OCI-M2 (cell line): ENCODE measurements at regions not wholly inside any gene's neighbourhood (a gene's known extent, or its start where the extent isn't known, plus 50 kb on each side); places are given as distances from the start of the nearest gene placed in this dataset.

Experiments used
- DNase-seq: peaks from one replicate; lab custom pipeline; 2025; ENCODE audit not compliant: unreplicated experiment; lab: John Stamatoyannopoulos, UW

- DNase-seq, result no peak
Observed at GRCh38 chr12:125353871-125354270, 288.6 kb downstream of the AACS start.

GRCh38 chr12:125355614-125356013, 290.4 kb downstream of the AACS start:
- no peak for DNase-seq

GRCh38 chr12:125356111-125356510, 290.9 kb downstream of the AACS start:
- DNase-seq, result no peak

GRCh38 chr12:125357561-125357960, 292.3 kb downstream of the AACS start:
- no peak for DNase-seq

- DNase-seq, result no peak
Observed at GRCh38 chr12:125360540-125360939, 295.3 kb downstream of the AACS start.

- DNase-seq, result no peak
Observed at GRCh38 chr12:125371033-125371432, 305.8 kb downstream of the AACS start.

GRCh38 chr12:125372085-125372484, 306.9 kb downstream of the AACS start:
- no peak for DNase-seq

GRCh38 chr12:125373375-125373774, 308.1 kb downstream of the AACS start:
- no peak for DNase-seq

GRCh38 chr12:125376422-125376821, 311.2 kb downstream of the AACS start:
- DNase-seq, result no peak

GRCh38 chr12:125377093-125377492, 311.9 kb downstream of the AACS start:
- DNase-seq, result no peak

- DNase-seq, result no peak
Observed at GRCh38 chr12:125381373-125381772, 316.1 kb downstream of the AACS start.

GRCh38 chr12:125382926-125383325, 317.7 kb downstream of the AACS start:
- no peak for DNase-seq

- DNase-seq, result no peak
Observed at GRCh38 chr12:125386652-125387051, 321.4 kb downstream of the AACS start.

GRCh38 chr12:125387206-125387605, 322.0 kb downstream of the AACS start:
- DNase-seq, result no peak

GRCh38 chr12:125389061-125389697, 323.9 kb downstream of the AACS start:
- DNase-seq, result no peak

GRCh38 chr12:125393569-125393968, 328.3 kb downstream of the AACS start:
- DNase-seq, result no peak

GRCh38 chr12:125395583-125396215, 330.5 kb downstream of the AACS start:
- no peak for DNase-seq

GRCh38 chr12:125399489-125399888, 334.3 kb downstream of the AACS start:
- no peak for DNase-seq

- no peak for DNase-seq
Observed at GRCh38 chr12:125402874-125403789, 337.9 kb downstream of the AACS start.

GRCh38 chr12:125403843-125404242, 338.6 kb downstream of the AACS start:
- no peak for DNase-seq

- no peak for DNase-seq
Observed at GRCh38 chr12:125406131-125406530, 340.9 kb downstream of the AACS start.

- DNase-seq, result no peak
Observed at GRCh38 chr12:125408718-125409117, 343.5 kb downstream of the AACS start.
